GM06990 (cell line): ENCODE measurements at regions not wholly inside any gene's neighbourhood (a gene's known extent, or its start where the extent isn't known, plus 50 kb on each side); places are given as distances from the start of the nearest gene placed in this dataset.
"Not testable (repeated sequence)": the region's sequence is repeated elsewhere in the genome, so short reads cannot be mapped to it uniquely, and the experiment has no call there.

Experiments
- DNase-seq: peaks from one replicate; pipeline ENCODE4 v3.0.0-alpha.2; 2011; ENCODE audit not compliant: insufficient read length; ENCODE audit errors: extremely low read depth
- H3K27me3 ChIP-seq: replicated peaks from 2 replicates; pipeline ENCODE4 v1.6.0; 2011; ENCODE audit warnings: low read length; ENCODE audit not compliant: control insufficient read depth, insufficient read depth
- H3K36me3 ChIP-seq: 2 replicates; pipeline ENCODE4 v1.5.1; 2011; ENCODE audit warnings: low read length; ENCODE audit not compliant: control insufficient read depth, insufficient read depth
- H3K4me3 ChIP-seq: replicated peaks from 2 replicates; pipeline ENCODE4 v1.5.1; 2011; ENCODE audit warnings: low read depth, mild to moderate bottlenecking, control low read depth, low read length
- CTCF ChIP-seq: IDR thresholded peaks from 2 replicates; pipeline ENCODE4 v1.5.1; 2011; ENCODE audit warnings: low read length, control low read depth, mild to moderate bottlenecking, inconsistent platforms; ENCODE audit not compliant: insufficient read depth, poor library complexity, severe bottlenecking

- no peaks in the 10 kb centered on the region for H3K27me3 ChIP-seq
- DNase-seq = no peak
- no peak overlapping the region for H3K4me3 ChIP-seq
- TF ChIP-seq CTCF = no peak
- H3K36me3 ChIP-seq = no peaks in the 10 kb centered on the region
Observed at GRCh38 chr9:129309041-129309430, 131.0 kb upstream of the IER5L start.

GRCh38 chr9:129307227-129307970 is 129.3 kb upstream of the IER5L start:
- DNase-seq = no peak
- no peak for TF ChIP-seq CTCF
- Histone ChIP-seq H3K27me3 (no peaks in the 10 kb centered on the region), H3K36me3 (no peaks in the 10 kb centered on the region), H3K4me3 (no peak overlapping the region)

GRCh38 chr9:129306318-129306973 is 128.4 kb upstream of the IER5L start:
- DNase-seq = no peak
- H3K36me3 ChIP-seq = no peaks in the 10 kb centered on the region
- H3K4me3 ChIP-seq = no peak overlapping the region
- TF ChIP-seq CTCF = no peak
- H3K27me3 ChIP-seq = no peaks in the 10 kb centered on the region

- H3K36me3 ChIP-seq = no peaks in the 10 kb centered on the region
- no peak for DNase-seq
- no peak for TF ChIP-seq CTCF
- no peaks in the 10 kb centered on the region for H3K27me3 ChIP-seq
- H3K4me3 ChIP-seq = no peak overlapping the region
Observed at GRCh38 chr9:129305246-129305645, 127.2 kb upstream of the IER5L start.

- Histone ChIP-seq H3K36me3 (no peaks in the 10 kb centered on the region), H3K4me3 (no peak overlapping the region), H3K27me3 (no peaks in the 10 kb centered on the region)
- no peak for TF ChIP-seq CTCF
- DNase-seq = no peak
Observed at GRCh38 chr9:129301941-129302340, 123.9 kb upstream of the IER5L start.

- not testable (repeated sequence) for H3K36me3 ChIP-seq, H3K4me3 ChIP-seq
Observed at GRCh38 chr9:129296195-129296594, 118.1 kb upstream of the IER5L start.

More at GRCh38 chr9:129296195-129296594, 118.1 kb upstream of the IER5L start:
- not testable (repeated sequence) for H3K27me3 ChIP-seq, DNase-seq
